Glutamatergic neuron (in vitro differentiated cells): ENCODE measurements at regions not wholly inside any gene's neighbourhood (a gene's known extent, or its start where the extent isn't known, plus 50 kb on each side); places are given as distances from the start of the nearest gene placed in this dataset.

ENCODE experiments used
- DNase-seq: peaks from one replicate; pipeline ENCODE4 v3.0.0; 2022
- H3K27ac Mint-ChIP-seq: one replicate; pipeline ENCODE4 v1.8.0; 2020; ENCODE audit warnings: mild to moderate bottlenecking, mixed read lengths, inconsistent platforms; ENCODE audit not compliant: unreplicated experiment
- H3K27me3 Mint-ChIP-seq: one replicate; pipeline ENCODE4 v1.8.0; 2020; ENCODE audit warnings: mild to moderate bottlenecking, moderate library complexity, mixed read lengths, inconsistent platforms; ENCODE audit not compliant: unreplicated experiment
- H3K36me3 Mint-ChIP-seq: one replicate; pipeline ENCODE4 v1.8.0; 2020; ENCODE audit warnings: mild to moderate bottlenecking, mixed read lengths, inconsistent platforms; ENCODE audit not compliant: unreplicated experiment
- H3K4me1 Mint-ChIP-seq: one replicate; pipeline ENCODE4 v1.8.0; 2020; ENCODE audit warnings: mild to moderate bottlenecking, low read depth, mixed read lengths, inconsistent platforms; ENCODE audit not compliant: unreplicated experiment
- H3K4me3 Mint-ChIP-seq: one replicate; pipeline ENCODE4 v1.8.0; 2020; ENCODE audit warnings: mild to moderate bottlenecking, mixed read lengths, inconsistent platforms; ENCODE audit not compliant: unreplicated experiment
- H3K9me3 Mint-ChIP-seq: one replicate; pipeline ENCODE4 v1.8.0; 2020; ENCODE audit warnings: mild to moderate bottlenecking, moderate library complexity, mixed read lengths, inconsistent platforms; ENCODE audit not compliant: unreplicated experiment
- CTCF ChIP-seq: fragments of 200-600 bp; sonication (generic); IDR thresholded peaks from one replicate; pipeline ENCODE4 v1.5.0; 2021; ENCODE audit not compliant: partially characterized antibody, unreplicated experiment

GRCh38 chr9:78131969-78132700 is 100.5 kb upstream of the GNAQ start:
- Mint-ChIP-seq H3K27me3 (no peaks in the 10 kb centered on the region), H3K4me1 (no peaks in the 10 kb centered on the region), H3K9me3 (no peaks in the 10 kb centered on the region), H3K27ac (no peak overlapping the region), H3K4me3 (no peak overlapping the region), H3K36me3 (peaks cover 1% of the 10 kb centered on the region)
- no peak for TF ChIP-seq CTCF
- no peak for DNase-seq

- no peak overlapping the region for H3K4me3 Mint-ChIP-seq
- no peaks in the 10 kb centered on the region for H3K4me1 Mint-ChIP-seq
- no peaks in the 10 kb centered on the region for H3K9me3 Mint-ChIP-seq
- DNase-seq, result no peak
- H3K27ac Mint-ChIP-seq, result no peak overlapping the region
- no peak for TF ChIP-seq CTCF
- H3K27me3 Mint-ChIP-seq, result no peaks in the 10 kb centered on the region
- no peaks in the 10 kb centered on the region for H3K36me3 Mint-ChIP-seq
Observed at GRCh38 chr9:78130853-78131252, 99.2 kb upstream of the GNAQ start.

GRCh38 chr9:78130004-78130403 is 98.4 kb upstream of the GNAQ start:
- no peaks in the 10 kb centered on the region for H3K27me3 Mint-ChIP-seq
- DNase-seq, result no peak
- no peak overlapping the region for H3K27ac Mint-ChIP-seq
- no peaks in the 10 kb centered on the region for H3K4me1 Mint-ChIP-seq
- no peak overlapping the region for H3K4me3 Mint-ChIP-seq
- no peaks in the 10 kb centered on the region for H3K9me3 Mint-ChIP-seq
- no peaks in the 10 kb centered on the region for H3K36me3 Mint-ChIP-seq
- TF ChIP-seq CTCF, result no peak

GRCh38 chr9:78127279-78128225 is 95.9 kb upstream of the GNAQ start:
- no peak for DNase-seq
- no peaks in the 10 kb centered on the region for H3K36me3 Mint-ChIP-seq
- H3K4me3 Mint-ChIP-seq, result no peak overlapping the region
- H3K27me3 Mint-ChIP-seq, result no peaks in the 10 kb centered on the region
- H3K27ac Mint-ChIP-seq, result no peak overlapping the region
- no peak for TF ChIP-seq CTCF
- H3K9me3 Mint-ChIP-seq, result no peaks in the 10 kb centered on the region
- H3K4me1 Mint-ChIP-seq, result no peaks in the 10 kb centered on the region

GRCh38 chr9:78123808-78124207 is 92.2 kb upstream of the GNAQ start:
- H3K4me3 Mint-ChIP-seq, result no peak overlapping the region
- no peaks in the 10 kb centered on the region for H3K4me1 Mint-ChIP-seq
- no peak for TF ChIP-seq CTCF
- DNase-seq, result no peak
- no peaks in the 10 kb centered on the region for H3K36me3 Mint-ChIP-seq
- H3K9me3 Mint-ChIP-seq, result no peaks in the 10 kb centered on the region
- no peaks in the 10 kb centered on the region for H3K27me3 Mint-ChIP-seq
- H3K27ac Mint-ChIP-seq, result no peak overlapping the region
